SIG-M5 treated with dmso at 0.1 percent for 504 hours (cell line): ENCODE measurements at regions not wholly inside any gene's neighbourhood (a gene's known extent, or its start where the extent isn't known, plus 50 kb on each side); places are given as distances from the start of the nearest gene placed in this dataset.

Experiments used
- DNase-seq: peaks from one replicate; lab custom pipeline; 2025; ENCODE audit not compliant: unreplicated experiment; lab: John Stamatoyannopoulos, UW

- DNase-seq = no peak
These were observed 290.0 kb upstream of the THBS1 start for GRCh38 chr15:39290711-39291435.

- no peak for DNase-seq
These were observed 289.2 kb upstream of the THBS1 start for GRCh38 chr15:39291690-39292089.

GRCh38 chr15:39296955-39297354, 283.9 kb upstream of the THBS1 start:
- DNase-seq = no peak

- DNase-seq = no peak
These were observed 282.5 kb upstream of the THBS1 start for GRCh38 chr15:39298271-39298962.

GRCh38 chr15:39299486-39300267, 281.2 kb upstream of the THBS1 start:
- no peak for DNase-seq

- peak; percentile 4 for DNase-seq
These were observed 280.3 kb upstream of the THBS1 start for GRCh38 chr15:39300451-39301153.

GRCh38 chr15:39301589-39301999, 279.3 kb upstream of the THBS1 start:
- DNase-seq = peak; percentile 2

GRCh38 chr15:39302936-39303335, 277.9 kb upstream of the THBS1 start:
- no peak for DNase-seq

GRCh38 chr15:39304201-39304841, 276.6 kb upstream of the THBS1 start:
- DNase-seq = no peak

GRCh38 chr15:39304931-39305728, 275.7 kb upstream of the THBS1 start:
- DNase-seq = no peak

- no peak for DNase-seq
These were observed 270.2 kb upstream of the THBS1 start for GRCh38 chr15:39310633-39311032.

GRCh38 chr15:39312984-39313383, 267.9 kb upstream of the THBS1 start:
- peak; percentile 9 for DNase-seq

GRCh38 chr15:39313467-39313866, 267.4 kb upstream of the THBS1 start:
- no peak for DNase-seq

- DNase-seq = no peak
These were observed 267.0 kb upstream of the THBS1 start for GRCh38 chr15:39313881-39314280.

GRCh38 chr15:39315206-39315850, 265.6 kb upstream of the THBS1 start:
- no peak for DNase-seq

GRCh38 chr15:39317225-39317624, 263.7 kb upstream of the THBS1 start:
- no peak for DNase-seq

- no peak for DNase-seq
These were observed 262.6 kb upstream of the THBS1 start for GRCh38 chr15:39318231-39318630.

- DNase-seq = no peak
These were observed 260.5 kb upstream of the THBS1 start for GRCh38 chr15:39320355-39320754.

- peak; percentile 48 for DNase-seq
These were observed 260.0 kb upstream of the THBS1 start for GRCh38 chr15:39320886-39321285.
